ENCODE measurements at regions not wholly inside any gene's neighbourhood (a gene's known extent, or its start where the extent isn't known, plus 50 kb on each side); places are given as distances from the start of the nearest gene placed in this dataset.

DNA sequence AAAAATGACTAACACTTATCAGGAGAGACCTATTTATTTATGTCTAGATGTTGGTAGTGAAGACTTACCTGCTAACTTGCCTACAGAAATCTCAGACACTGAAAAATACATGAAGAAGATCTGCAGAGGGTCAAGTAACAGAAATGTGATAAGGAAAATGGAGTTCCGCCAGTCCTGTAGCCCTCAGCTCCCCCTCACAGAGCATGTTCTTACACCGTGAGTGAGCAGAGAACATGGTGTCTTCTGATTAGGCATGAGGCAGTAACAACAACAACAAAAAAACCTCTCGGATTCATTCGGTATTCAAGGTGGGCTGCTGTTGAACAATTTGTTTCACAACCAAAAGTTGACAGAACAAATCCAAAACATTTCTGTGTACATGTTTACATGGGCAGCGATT lies 162.0 kb upstream of the SNX2 start:
- Histone ChIP-seq H3K27ac (ENCODE audit: low read depth, low read length) (no peak overlapping the region), H3K27me3 (ENCODE audit: insufficient read depth, low read length) (no peaks in the 10 kb centered on the region)
- no peak for DNase-seq (ENCODE audit: low read depth, low spot score)

More for the DNA sequence above, 162.0 kb upstream of the SNX2 start:
- RAD21 ChIA-PET (ENCODE audit: low non-redundant PET in 1 of 2, low total read pairs in 2 of 2, uncharacterized antibody in 2 of 2, unreplicated experiment in 2 of 2): no interaction called here
- Histone ChIP-seq H2AFZ (ENCODE audit: low read depth, low read length, poor library complexity, severe bottlenecking) (no peak overlapping the region), H3K9ac (ENCODE audit: low read length) (no peak overlapping the region), H4K20me1 (ENCODE audit: insufficient read depth) (no peaks in the 10 kb centered on the region), H3K9me3 (ENCODE audit: control insufficient read depth in 1 of 2, insufficient read depth in 1 of 2, low read depth in 1 of 2, low read length in 2 of 2) (no peaks in the 10 kb centered on the region), H3K9me2 (ENCODE audit: insufficient read depth) (no peaks in the 10 kb centered on the region), H3K4me3 (replicated peaks in 1 of 2; ENCODE audit: low read depth in 1 of 2, low read length in 2 of 2) (no peak overlapping the region), H3K4me1 (ENCODE audit: control insufficient read depth in 1 of 2, insufficient read depth in 2 of 2, low read length in 2 of 2) (no peaks in the 10 kb centered on the region), H3K4me2 (ENCODE audit: low read length) (no peak overlapping the region), H3K36me3 (ENCODE audit: control insufficient read depth in 1 of 2, insufficient read depth in 2 of 2, low read length in 2 of 2) (no peaks in the 10 kb centered on the region), H3K79me2 (ENCODE audit: insufficient read depth, low read length) (no peaks in the 10 kb centered on the region)
- POLR2A ChIA-PET: no interaction called here
- TF ChIP-seq TCF7L2 (IDR thresholded peaks at IDR 0.05; ENCODE audit: borderline replicate concordance, extremely low read depth, insufficient read depth, insufficient read length) (no peak), YY1 (IDR thresholded peaks at IDR 0.05; ENCODE audit: extremely low read depth, insufficient replicate concordance, low read depth, low read length) (no peak), POLR2A (IDR thresholded peaks at IDR 0.05; ENCODE audit: borderline replicate concordance, extremely low read depth, insufficient read depth, insufficient read length) (no peak), FOSL1 (IDR thresholded peaks at IDR 0.05; ENCODE audit: low read depth) (no peak)
- TF ChIP-seq, protein P1, sequence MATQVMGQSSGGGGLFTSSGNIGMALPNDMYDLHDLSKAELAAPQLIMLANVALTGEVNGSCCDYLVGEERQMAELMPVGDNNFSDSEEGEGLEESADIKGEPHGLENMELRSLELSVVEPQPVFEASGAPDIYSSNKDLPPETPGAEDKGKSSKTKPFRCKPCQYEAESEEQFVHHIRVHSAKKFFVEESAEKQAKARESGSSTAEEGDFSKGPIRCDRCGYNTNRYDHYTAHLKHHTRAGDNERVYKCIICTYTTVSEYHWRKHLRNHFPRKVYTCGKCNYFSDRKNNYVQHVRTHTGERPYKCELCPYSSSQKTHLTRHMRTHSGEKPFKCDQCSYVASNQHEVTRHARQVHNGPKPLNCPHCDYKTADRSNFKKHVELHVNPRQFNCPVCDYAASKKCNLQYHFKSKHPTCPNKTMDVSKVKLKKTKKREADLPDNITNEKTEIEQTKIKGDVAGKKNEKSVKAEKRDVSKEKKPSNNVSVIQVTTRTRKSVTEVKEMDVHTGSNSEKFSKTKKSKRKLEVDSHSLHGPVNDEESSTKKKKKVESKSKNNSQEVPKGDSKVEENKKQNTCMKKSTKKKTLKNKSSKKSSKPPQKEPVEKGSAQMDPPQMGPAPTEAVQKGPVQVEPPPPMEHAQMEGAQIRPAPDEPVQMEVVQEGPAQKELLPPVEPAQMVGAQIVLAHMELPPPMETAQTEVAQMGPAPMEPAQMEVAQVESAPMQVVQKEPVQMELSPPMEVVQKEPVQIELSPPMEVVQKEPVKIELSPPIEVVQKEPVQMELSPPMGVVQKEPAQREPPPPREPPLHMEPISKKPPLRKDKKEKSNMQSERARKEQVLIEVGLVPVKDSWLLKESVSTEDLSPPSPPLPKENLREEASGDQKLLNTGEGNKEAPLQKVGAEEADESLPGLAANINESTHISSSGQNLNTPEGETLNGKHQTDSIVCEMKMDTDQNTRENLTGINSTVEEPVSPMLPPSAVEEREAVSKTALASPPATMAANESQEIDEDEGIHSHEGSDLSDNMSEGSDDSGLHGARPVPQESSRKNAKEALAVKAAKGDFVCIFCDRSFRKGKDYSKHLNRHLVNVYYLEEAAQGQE (IDR thresholded peaks at IDR 0.05; ENCODE audit: low read depth): no peak
- TF ChIP-seq, protein P2, sequence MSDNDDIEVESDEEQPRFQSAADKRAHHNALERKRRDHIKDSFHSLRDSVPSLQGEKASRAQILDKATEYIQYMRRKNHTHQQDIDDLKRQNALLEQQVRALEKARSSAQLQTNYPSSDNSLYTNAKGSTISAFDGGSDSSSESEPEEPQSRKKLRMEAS (IDR thresholded peaks at IDR 0.05): no peak
- intact Hi-C loops (cut with micrococcal nuclease): no loop called here
- CTCF ChIA-PET: no interaction called here
- BruUV-seq (replicated peaks): no TSS peak
- no peak for ATAC-seq
